Stimulated activated CD8-positive, alpha-beta memory T cell treated with anti-CD3 and anti-CD28 coated beads, Interleukin-4, amount 100 ng/mL, for 1 hour (primary cell): ENCODE measurements at regions not wholly inside any gene's neighbourhood (a gene's known extent, or its start where the extent isn't known, plus 50 kb on each side); places are given as distances from the start of the nearest gene placed in this dataset.
"Not testable (repeated sequence)": the region's sequence is repeated elsewhere in the genome, so short reads cannot be mapped to it uniquely, and the experiment has no call there.

Source experiments
- DNase-seq, 2 donors: peaks; one replicate each; pipeline ENCODE4 v3.0.0-alpha.2; 2020; ENCODE audit warnings: low read depth in 2 of 2, low spot score in 1 of 2

GRCh38 chr5:7074176-7074575 lies 321.8 kb upstream of the ADCY2 start:
- DNase-seq, result no peak

DNA sequence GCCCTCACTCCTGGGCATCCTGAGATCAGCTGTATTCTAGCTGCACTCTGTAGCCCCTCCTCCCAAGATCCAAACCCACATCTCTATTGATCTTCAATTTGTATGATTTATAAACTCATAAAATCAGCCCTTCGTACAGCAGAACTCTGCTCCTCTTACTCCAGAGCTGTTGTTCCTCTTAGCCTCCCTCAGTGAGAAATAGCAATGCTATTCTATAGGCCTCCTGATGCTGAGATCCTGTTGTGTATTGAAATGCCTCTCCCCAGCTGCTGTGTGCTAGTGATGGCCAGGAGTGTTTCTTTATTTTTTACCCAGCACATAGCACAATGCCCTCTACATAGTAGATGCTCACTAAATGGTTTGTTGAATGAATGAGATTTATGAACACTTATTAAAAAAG lies 320.5 kb upstream of the ADCY2 start:
- no peak for DNase-seq

DNA sequence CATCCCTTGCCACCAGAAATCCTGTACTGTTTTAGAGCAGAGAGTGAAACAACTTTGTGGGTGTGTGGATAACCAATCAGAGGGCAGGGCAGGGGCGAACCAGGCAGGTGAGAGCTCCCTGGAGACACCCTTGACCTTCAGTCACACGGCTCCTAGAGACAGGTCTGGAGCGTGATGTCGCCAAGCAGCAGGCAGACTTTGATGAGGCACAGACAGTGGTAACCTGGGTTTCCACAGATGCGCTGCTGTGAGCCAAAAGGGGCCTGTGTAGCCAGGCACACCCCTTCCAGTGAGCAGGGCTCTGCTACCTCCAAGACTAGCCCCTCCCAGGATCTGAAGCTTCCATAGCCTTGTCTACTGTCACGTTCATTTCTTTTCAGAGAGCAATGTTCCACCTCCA lies 317.8 kb upstream of the ADCY2 start:
- DNase-seq, result no peak

DNA sequence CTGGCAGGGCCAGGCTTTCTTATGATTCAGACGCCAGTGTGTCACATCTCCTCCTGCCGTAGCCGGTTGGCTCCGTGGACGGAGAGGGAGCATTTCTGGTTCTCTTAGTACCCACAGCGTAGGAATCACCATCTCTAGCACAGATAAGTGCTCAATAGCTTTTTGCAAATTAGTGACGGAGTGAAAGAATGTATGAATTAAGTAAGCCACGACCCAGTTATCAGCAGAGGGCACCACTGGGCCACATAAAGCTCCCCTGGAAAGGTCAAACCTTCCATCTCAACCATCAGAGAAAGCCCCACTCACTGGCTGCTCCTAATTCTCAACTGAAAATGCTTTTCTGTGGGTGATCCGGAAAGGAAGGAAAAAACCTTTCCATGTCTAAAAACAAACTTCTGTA lies 317.0 kb upstream of the ADCY2 start:
- no peak for DNase-seq

GRCh38 chr5:7080501-7080900 lies 315.4 kb upstream of the ADCY2 start:
- no peak for DNase-seq

DNA sequence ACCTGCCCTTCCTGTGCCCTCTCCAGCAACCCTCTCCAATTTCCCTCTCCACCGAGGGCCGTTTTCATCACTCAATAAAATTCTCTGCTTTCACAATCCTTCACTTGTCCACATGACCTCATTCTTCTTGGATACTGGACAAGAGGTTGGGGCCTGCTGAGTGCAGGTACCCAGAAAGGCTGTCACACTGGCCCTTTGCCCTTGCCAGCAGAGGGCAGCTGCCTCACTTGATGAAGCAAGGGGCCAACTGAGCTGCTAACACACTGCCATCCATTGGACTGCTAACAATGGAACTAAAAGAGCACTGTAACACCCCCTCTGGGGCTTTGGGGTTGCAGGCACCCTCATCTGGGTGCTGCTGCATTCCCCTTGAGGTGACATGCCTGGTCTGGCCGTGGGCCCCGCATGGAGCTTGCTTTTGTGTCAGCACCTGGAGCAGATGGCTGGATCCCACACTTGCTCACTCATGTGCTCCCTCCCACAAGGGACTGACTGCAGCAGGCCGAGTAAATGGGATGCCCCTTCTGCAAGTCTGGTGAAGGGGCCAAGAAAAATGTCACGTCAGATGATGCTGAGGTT lies 308.1 kb upstream of the ADCY2 start:
- no peak for DNase-seq

- no peak for DNase-seq
Measured at GRCh38 chr5:7088849-7089248, 307.1 kb upstream of the ADCY2 start.

- DNase-seq, result no peak
Measured at GRCh38 chr5:7094626-7095025, 301.3 kb upstream of the ADCY2 start.

GRCh38 chr5:7096294-7096693 lies 299.6 kb upstream of the ADCY2 start:
- DNase-seq, result no peak

DNA sequence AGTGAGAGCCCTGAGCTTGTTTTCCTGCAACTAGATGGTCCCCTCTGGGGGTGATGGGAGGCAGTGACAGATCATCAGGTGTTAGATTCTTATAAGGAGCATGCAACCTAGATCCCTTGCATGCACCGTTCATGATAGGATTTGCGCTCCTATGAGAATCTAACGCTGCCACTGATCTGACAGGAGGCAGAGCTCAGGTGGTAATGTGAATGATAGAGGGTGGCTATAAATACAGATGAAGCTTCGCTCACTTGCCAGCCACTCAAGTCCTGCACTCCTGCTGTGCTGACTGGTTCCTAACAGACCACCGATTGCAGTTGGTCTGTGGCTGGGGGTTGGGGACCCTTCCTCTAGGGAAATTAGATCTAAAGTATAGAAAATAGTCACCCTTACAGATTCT lies 290.6 kb upstream of the ADCY2 start:
- DNase-seq, result no peak

DNA sequence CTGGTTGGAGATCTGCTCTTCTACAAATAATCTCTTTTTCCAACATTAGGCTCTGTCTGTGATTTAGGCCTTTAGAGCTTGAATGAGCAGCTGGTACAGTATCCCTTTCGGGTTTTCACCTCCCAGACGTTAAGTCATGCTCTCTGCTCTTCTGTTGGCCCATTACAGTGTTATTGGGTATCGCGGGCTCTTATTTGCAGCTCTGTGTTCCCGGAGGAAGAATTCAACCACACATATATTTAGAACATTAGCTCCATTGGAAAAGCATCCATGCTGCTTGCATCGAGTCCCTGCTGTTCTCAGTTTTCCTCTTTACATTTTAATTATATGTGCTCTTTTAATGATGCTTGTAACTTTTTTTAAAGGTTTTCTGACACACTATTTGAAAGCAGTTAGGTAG lies 278.0 kb upstream of the ADCY2 start:
- DNase-seq, result no peak

DNA sequence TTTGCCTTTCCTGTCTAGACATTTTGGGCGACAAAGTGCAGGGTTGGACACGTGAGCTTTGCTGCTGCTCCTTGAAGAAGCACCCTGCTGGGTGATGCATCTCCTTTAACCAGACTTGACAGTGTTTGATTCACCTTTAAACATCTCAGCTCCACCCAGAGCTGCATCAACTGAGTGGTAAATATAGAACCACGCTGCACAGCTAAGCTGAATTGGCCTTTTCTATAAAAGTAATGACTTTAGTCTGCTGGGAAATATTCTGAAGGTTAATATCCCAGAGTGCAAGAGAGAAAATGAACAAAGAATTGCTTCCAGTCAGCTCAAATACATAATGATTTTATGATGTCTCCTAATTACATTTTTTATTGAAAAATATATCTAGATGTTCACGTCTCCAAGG lies 264.3 kb upstream of the ADCY2 start:
- no peak for DNase-seq

GRCh38 chr5:7146886-7147285 lies 249.1 kb upstream of the ADCY2 start:
- no peak for DNase-seq

- DNase-seq, result no peak
Measured at GRCh38 chr5:7157083-7157482, 238.9 kb upstream of the ADCY2 start.

DNA sequence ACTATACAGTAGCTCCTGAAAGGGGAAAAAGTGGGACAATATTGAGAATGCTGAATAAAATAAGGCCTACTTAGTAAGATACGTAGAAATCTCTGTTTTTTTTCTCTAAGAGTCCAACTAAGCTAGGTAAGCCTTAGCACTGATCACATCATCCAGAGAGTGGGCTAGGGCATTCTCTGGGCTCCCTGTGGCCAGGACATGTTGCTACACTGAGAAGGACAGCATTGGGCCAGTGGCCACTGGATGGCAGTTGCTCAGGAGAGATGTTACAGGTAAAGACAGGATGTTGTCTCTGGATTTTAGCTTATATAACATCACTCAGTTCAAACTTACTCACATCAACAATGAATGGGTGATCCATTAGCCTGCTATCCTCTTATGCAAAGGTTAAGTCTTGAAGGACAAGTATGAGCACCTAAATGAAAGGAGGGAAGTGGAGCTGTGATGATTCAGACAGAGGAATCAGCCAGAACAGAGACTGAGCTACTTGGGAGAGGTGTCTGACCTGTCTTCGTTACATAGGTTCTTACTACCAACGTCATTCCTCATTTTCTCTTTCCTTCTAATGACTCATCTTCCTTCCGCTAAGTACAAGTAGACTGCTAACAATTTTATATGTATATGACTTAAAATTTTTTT lies 226.6 kb upstream of the ADCY2 start:
- no peak for DNase-seq

DNA sequence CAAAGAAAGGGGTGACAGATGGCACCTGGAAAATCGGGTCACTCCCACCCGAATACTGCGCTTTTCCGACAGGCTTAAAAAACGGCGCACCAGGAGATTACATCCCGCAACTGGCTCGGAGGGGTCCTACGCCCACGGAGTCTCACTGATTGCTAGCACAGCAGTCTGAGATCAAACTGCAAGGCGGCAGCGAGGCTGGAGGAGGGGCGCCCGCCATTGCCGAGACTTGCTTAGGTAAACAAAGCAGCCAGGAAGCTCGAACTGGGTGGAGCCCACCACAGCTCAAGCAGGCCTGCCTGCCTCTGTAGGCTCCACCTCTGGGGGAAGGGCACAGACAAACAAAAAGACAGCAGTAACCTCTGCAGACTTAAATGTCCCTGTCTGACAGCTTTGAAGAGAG lies 225.2 kb upstream of the ADCY2 start:
- DNase-seq, result not testable (repeated sequence)

- no peak for DNase-seq
Measured at GRCh38 chr5:7179364-7179763, 216.6 kb upstream of the ADCY2 start.

DNA sequence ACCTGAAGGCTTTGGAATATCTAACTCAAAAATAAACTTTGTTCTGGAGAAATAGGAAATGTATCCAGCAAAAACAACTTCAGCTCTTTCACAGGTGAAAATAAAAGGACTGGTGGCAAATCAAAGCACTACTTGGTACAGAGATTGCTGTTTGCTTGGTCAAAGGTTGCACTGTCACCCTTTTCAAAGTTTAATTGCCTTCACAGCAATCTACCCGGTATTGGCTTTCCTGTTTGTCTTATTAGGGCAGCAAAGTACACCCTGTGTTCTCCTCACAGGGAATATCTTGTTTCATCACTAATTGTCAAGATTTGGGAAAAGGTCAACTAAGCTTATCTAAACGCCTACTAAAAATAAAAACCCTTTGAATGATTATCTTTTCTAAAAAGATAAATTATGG lies 214.1 kb upstream of the ADCY2 start:
- no peak for DNase-seq

DNA sequence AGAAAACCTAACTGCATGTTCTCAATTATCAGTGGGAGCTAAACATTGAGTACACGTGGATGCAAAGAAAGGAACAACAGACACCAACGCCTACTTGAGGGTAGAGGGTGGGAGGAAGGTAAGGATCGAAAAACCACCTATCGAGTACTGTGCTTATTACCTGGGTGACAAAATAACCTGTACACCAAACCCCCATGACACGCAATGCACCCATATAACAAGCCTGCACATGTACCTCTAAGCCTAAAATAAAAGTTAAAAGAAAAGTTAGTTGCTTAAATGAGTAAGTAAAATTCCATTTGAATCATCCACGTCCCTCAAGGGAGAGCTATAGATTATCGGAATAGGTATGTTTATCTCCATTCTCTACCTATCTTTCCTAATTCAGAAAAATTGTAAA lies 210.2 kb upstream of the ADCY2 start:
- no peak for DNase-seq

DNA sequence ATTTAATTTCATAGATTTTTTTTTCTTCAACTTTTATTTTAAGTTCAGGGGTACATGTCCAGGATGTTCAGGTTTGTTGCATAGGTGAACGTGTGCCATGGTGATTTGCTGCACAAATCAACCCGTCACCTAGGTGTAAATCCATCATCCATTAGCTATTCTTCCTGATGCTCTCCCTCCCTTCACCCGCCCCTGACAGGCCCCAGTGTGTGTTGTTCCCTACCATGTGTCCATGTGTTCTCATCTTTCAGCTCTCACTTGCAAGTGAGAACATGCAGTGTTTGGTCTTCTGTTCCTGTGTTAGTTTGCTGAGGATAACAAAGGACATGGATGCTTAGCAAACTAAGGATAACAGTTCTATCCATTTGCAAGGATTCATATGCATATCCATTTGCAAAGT lies 209.1 kb upstream of the ADCY2 start:
- no peak for DNase-seq

DNA sequence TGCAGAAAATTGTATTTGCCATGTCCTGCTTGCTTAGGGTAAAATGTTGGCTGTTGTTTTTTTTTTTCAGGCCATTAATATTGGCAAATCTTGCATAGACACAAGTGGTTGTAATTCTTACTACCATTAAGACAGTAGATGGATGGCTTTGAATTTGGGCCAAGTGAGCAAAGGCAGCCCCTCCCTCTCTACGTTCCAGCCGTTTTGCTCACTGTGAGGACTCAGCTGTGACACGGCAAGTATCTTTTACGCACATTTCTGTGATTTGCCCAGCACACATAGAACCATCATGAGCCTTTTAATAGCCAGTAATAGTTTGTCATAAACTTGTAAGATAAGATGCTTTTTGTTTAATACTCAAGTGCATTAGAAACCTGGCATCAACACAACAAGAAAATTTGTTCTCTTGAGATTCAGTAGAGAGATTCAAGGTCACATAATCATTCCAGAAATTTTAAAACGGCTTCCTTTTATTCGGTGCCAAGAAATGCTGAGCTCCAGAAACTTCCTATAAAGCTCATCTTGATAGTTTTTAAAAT lies 205.2 kb upstream of the ADCY2 start:
- DNase-seq, result no peak

- no peak for DNase-seq
Measured at GRCh38 chr5:7192016-7192415, 203.9 kb upstream of the ADCY2 start.

GRCh38 chr5:7202846-7203245 lies 193.1 kb upstream of the ADCY2 start:
- no peak for DNase-seq
